ENCODE measurements at regions not wholly inside any gene's neighbourhood (a gene's known extent, or its start where the extent isn't known, plus 50 kb on each side); places are given as distances from the start of the nearest gene placed in this dataset.

- no peak for TF ChIP-seq TCF12 (IDR thresholded peaks at IDR 0.05; ENCODE audit: low read depth)
- TF ChIP-seq TAF1 (IDR thresholded peaks at IDR 0.05; ENCODE audit: low read depth): no peak
- no peak for TF ChIP-seq MAX (IDR thresholded peaks at IDR 0.05)
- no peak for TF ChIP-seq RAD21 (IDR thresholded peaks at IDR 0.05; ENCODE audit: low read depth)
- TF ChIP-seq EP300 (IDR thresholded peaks at IDR 0.05; ENCODE audit: borderline replicate concordance): no peak
- no peak for TF ChIP-seq EGR1 (IDR thresholded peaks at IDR 0.05)
- TF ChIP-seq CREB1 (IDR thresholded peaks at IDR 0.05; ENCODE audit: low read depth): no peak
- no peak for TF ChIP-seq REST (IDR thresholded peaks at IDR 0.05; ENCODE audit: low read depth)
- TF ChIP-seq USF1 (IDR thresholded peaks at IDR 0.05): no peak
- TF ChIP-seq NFIC (IDR thresholded peaks at IDR 0.05): no peak
- TF ChIP-seq ZBTB7A (IDR thresholded peaks at IDR 0.05; ENCODE audit: low read depth): no peak
- no peak for TF ChIP-seq FOXM1 (IDR thresholded peaks at IDR 0.05; ENCODE audit: borderline replicate concordance, low read depth)
- no peak for TF ChIP-seq TEAD4 (IDR thresholded peaks at IDR 0.05)
Measured at GRCh38 chr1:4108758-4109627, 208.9 kb upstream of the C1orf174 start.

- no peak for TF ChIP-seq TCF12 (IDR thresholded peaks at IDR 0.05; ENCODE audit: low read depth)
- no peak for TF ChIP-seq REST (IDR thresholded peaks at IDR 0.05; ENCODE audit: low read depth)
- TF ChIP-seq NFIC (IDR thresholded peaks at IDR 0.05): no peak
- no peak for TF ChIP-seq ZBTB7A (IDR thresholded peaks at IDR 0.05; ENCODE audit: low read depth)
- TF ChIP-seq TAF1 (IDR thresholded peaks at IDR 0.05; ENCODE audit: low read depth): no peak
- no peak for TF ChIP-seq CREB1 (IDR thresholded peaks at IDR 0.05; ENCODE audit: low read depth)
- TF ChIP-seq TEAD4 (IDR thresholded peaks at IDR 0.05): no peak
- TF ChIP-seq USF1 (IDR thresholded peaks at IDR 0.05): no peak
- TF ChIP-seq YY1 (IDR thresholded peaks at IDR 0.05; ENCODE audit: low read depth): no peak
- TF ChIP-seq EGR1 (IDR thresholded peaks at IDR 0.05): no peak
- TF ChIP-seq CEBPB (IDR thresholded peaks at IDR 0.05): no peak
- no peak for TF ChIP-seq EP300 (IDR thresholded peaks at IDR 0.05; ENCODE audit: borderline replicate concordance)
- TF ChIP-seq MAX (IDR thresholded peaks at IDR 0.05): no peak
- TF ChIP-seq FOXM1 (IDR thresholded peaks at IDR 0.05; ENCODE audit: borderline replicate concordance, low read depth): no peak
- TF ChIP-seq RAD21 (IDR thresholded peaks at IDR 0.05; ENCODE audit: low read depth): no peak
Measured at GRCh38 chr1:4109628-4109940, 209.5 kb upstream of the C1orf174 start.

- TF ChIP-seq REST (IDR thresholded peaks at IDR 0.05; ENCODE audit: low read depth): no peak
- TF ChIP-seq FOXM1 (IDR thresholded peaks at IDR 0.05; ENCODE audit: borderline replicate concordance, low read depth): no peak
- no peak for TF ChIP-seq CEBPB (IDR thresholded peaks at IDR 0.05)
- TF ChIP-seq EGR1 (IDR thresholded peaks at IDR 0.05): no peak
- no peak for TF ChIP-seq YY1 (IDR thresholded peaks at IDR 0.05; ENCODE audit: low read depth)
- no peak for TF ChIP-seq TAF1 (IDR thresholded peaks at IDR 0.05; ENCODE audit: low read depth)
- no peak for TF ChIP-seq EP300 (IDR thresholded peaks at IDR 0.05; ENCODE audit: borderline replicate concordance)
- TF ChIP-seq MAX (IDR thresholded peaks at IDR 0.05): no peak
- TF ChIP-seq RAD21 (IDR thresholded peaks at IDR 0.05; ENCODE audit: low read depth): no peak
- no peak for TF ChIP-seq USF1 (IDR thresholded peaks at IDR 0.05)
- no peak for TF ChIP-seq ZBTB7A (IDR thresholded peaks at IDR 0.05; ENCODE audit: low read depth)
- no peak for TF ChIP-seq TEAD4 (IDR thresholded peaks at IDR 0.05)
Measured at GRCh38 chr1:4110888-4111287, 210.8 kb upstream of the C1orf174 start.

Data from Ishikawa (cell line).